NCI-H1092 treated with DMSO at 0.1 percent for 48 hours (cell line): ENCODE measurements at regions not wholly inside any gene's neighbourhood (a gene's known extent, or its start where the extent isn't known, plus 50 kb on each side); places are given as distances from the start of the nearest gene placed in this dataset.
"Not testable (repeated sequence)": the region's sequence is repeated elsewhere in the genome, so short reads cannot be mapped to it uniquely, and the experiment has no call there.

ENCODE experiments used
- DNase-seq: peaks from one replicate; lab custom pipeline; 2025; lab: John Stamatoyannopoulos, UW

- DNase-seq, result no peak
These were observed 322.5 kb upstream of the COL8A1 start for GRCh38 chr3:99315896-99316295.

- DNase-seq, result no peak
These were observed 324.9 kb upstream of the COL8A1 start for GRCh38 chr3:99313485-99313884.

GRCh38 chr3:99298661-99299060 lies 339.7 kb upstream of the COL8A1 start:
- DNase-seq, result no peak

GRCh38 chr3:99295836-99296235 lies 342.6 kb upstream of the COL8A1 start:
- DNase-seq, result no peak

GRCh38 chr3:99294092-99294491 lies 344.3 kb upstream of the COL8A1 start:
- DNase-seq, result not testable (repeated sequence)

GRCh38 chr3:99287876-99288275 lies 350.5 kb upstream of the COL8A1 start:
- DNase-seq, result no peak

- no peak for DNase-seq
These were observed 352.0 kb upstream of the COL8A1 start for GRCh38 chr3:99286266-99286845.

- no peak for DNase-seq
These were observed 368.3 kb upstream of the DCBLD2 start for GRCh38 chr3:99269606-99270351.

- no peak for DNase-seq
These were observed 355.3 kb upstream of the DCBLD2 start for GRCh38 chr3:99256788-99257187.

GRCh38 chr3:99253963-99254355 lies 352.5 kb upstream of the DCBLD2 start:
- no peak for DNase-seq

- DNase-seq, result no peak
These were observed 349.4 kb upstream of the DCBLD2 start for GRCh38 chr3:99250821-99251355.

- DNase-seq, result no peak
These were observed 348.8 kb upstream of the DCBLD2 start for GRCh38 chr3:99250272-99250671.

GRCh38 chr3:99249627-99250026 lies 348.1 kb upstream of the DCBLD2 start:
- DNase-seq, result no peak

- no peak for DNase-seq
These were observed 347.4 kb upstream of the DCBLD2 start for GRCh38 chr3:99248913-99249312.

- no peak for DNase-seq
These were observed 346.6 kb upstream of the DCBLD2 start for GRCh38 chr3:99248130-99248529.

GRCh38 chr3:99246010-99246654 lies 344.6 kb upstream of the DCBLD2 start:
- DNase-seq, result no peak

GRCh38 chr3:99242271-99242670 lies 340.8 kb upstream of the DCBLD2 start:
- no peak for DNase-seq

- no peak for DNase-seq
These were observed 339.2 kb upstream of the DCBLD2 start for GRCh38 chr3:99240700-99241099.

- no peak for DNase-seq
These were observed 335.1 kb upstream of the DCBLD2 start for GRCh38 chr3:99236576-99236975.

GRCh38 chr3:99232696-99233095 lies 331.2 kb upstream of the DCBLD2 start:
- DNase-seq, result no peak

- DNase-seq, result no peak
These were observed 317.0 kb upstream of the DCBLD2 start for GRCh38 chr3:99218468-99218867.

GRCh38 chr3:99212969-99213368 lies 311.5 kb upstream of the DCBLD2 start:
- DNase-seq, result no peak

GRCh38 chr3:99211309-99211708 lies 309.8 kb upstream of the DCBLD2 start:
- no peak for DNase-seq
